H1 (cell line): ENCODE measurements at regions not wholly inside any gene's neighbourhood (a gene's known extent, or its start where the extent isn't known, plus 50 kb on each side); places are given as distances from the start of the nearest gene placed in this dataset.

Source experiments
- CTCF ChIA-PET: fragments of 300-600 bp; sonication (Branson Sonifier 250); formaldehyde crosslinking; loops from one replicate; lab custom pipeline; 2021; ENCODE audit not compliant: partially characterized antibody; lab: Charles Lee
- POLR2A ChIA-PET: fragments of 300-600 bp; sonication (Branson Sonifier 250); formaldehyde crosslinking; loops from one replicate; lab custom pipeline; 2021; ENCODE audit warnings: inconsistent platforms; ENCODE audit not compliant: partially characterized antibody; lab: Charles Lee
- DNase-seq, 2 experiments: peaks; one replicate each; pipeline versions ENCODE4 v3.0.0 to v3.0.0-alpha.2; 2010 to 2022; ENCODE audit warnings: low spot score in 2 of 2, low read depth in 1 of 2, mixed read lengths in 1 of 2
- FAIRE-seq: peaks from 2 replicates; lab custom pipeline; 2011; peaks lifted over from hg19 to GRCh38; lab: Jason Lieb, UNC
- H2AFZ ChIP-seq: 2 replicates; pipeline ENCODE4 v1.8.1; 2012; ENCODE audit warnings: low read length, inconsistent platforms
- H2AK5ac ChIP-seq: 2 replicates; pipeline ENCODE4 v1.6.1; 2013; ENCODE audit warnings: low read depth, low read length
- H2BK120ac ChIP-seq: replicated peaks from 2 replicates; pipeline ENCODE3; 2013; ENCODE audit warnings: low read depth, low read length, inconsistent platforms
- H2BK12ac ChIP-seq: 2 replicates; pipeline ENCODE4 v1.6.1; 2013; ENCODE audit warnings: low read depth, low read length
- H2BK15ac ChIP-seq: 2 replicates; pipeline ENCODE4 v1.6.1; 2013; ENCODE audit warnings: low read length
- H2BK20ac ChIP-seq: 2 replicates; pipeline ENCODE4 v1.6.1; 2013; ENCODE audit warnings: low read length
- H2BK5ac ChIP-seq: 2 replicates; pipeline ENCODE4 v1.6.1; 2013; ENCODE audit warnings: low read depth, low read length
- H3K14ac ChIP-seq: 2 replicates; pipeline ENCODE4 v1.6.1; 2013; ENCODE audit warnings: inconsistent platforms; ENCODE audit not compliant: insufficient read length
- H3K18ac ChIP-seq: 2 replicates; pipeline ENCODE4 v1.6.1; 2013; ENCODE audit warnings: low read length; ENCODE audit errors: extremely low read depth
- H3K23ac ChIP-seq: 2 replicates; pipeline ENCODE4 v1.6.1; 2013; ENCODE audit warnings: inconsistent platforms; ENCODE audit not compliant: insufficient read length
- H3K23me2 ChIP-seq: 2 replicates; pipeline ENCODE4 v1.6.1; 2013; ENCODE audit warnings: low read depth, low read length
- H3K27ac ChIP-seq: 2 replicates; pipeline ENCODE4 v1.6.1; 2011; ENCODE audit warnings: low read depth, low read length, inconsistent platforms
- H3K27me3 ChIP-seq, 4 experiments: replicated peaks in 1 of 4; 1 replicate in 1 of 4; 2 replicates in 3 of 4; pipeline versions ENCODE4 v1.6.1 to v1.8.1; 2011 to 2013; ENCODE audit warnings: low read length in 3 of 4, mild to moderate bottlenecking in 3 of 4, inconsistent platforms in 2 of 4, mixed read lengths in 2 of 4, moderate library complexity in 1 of 4; ENCODE audit not compliant: control insufficient read depth in 3 of 4, insufficient read depth in 3 of 4; ENCODE audit errors: extremely low read depth in 1 of 4
- H3K36me3 ChIP-seq, 4 experiments: 2 replicates each; pipeline versions ENCODE4 v1.6.1 to v1.8.1; 2011 to 2013; ENCODE audit warnings: mild to moderate bottlenecking in 4 of 4, low read length in 3 of 4, moderate library complexity in 2 of 4, control low read depth in 1 of 4, inconsistent platforms in 1 of 4; ENCODE audit not compliant: insufficient read depth in 4 of 4, control insufficient read depth in 2 of 4
- H3K4ac ChIP-seq: replicated peaks from 2 replicates; pipeline ENCODE3; 2013; ENCODE audit warnings: low read length, low read depth, mixed read lengths, inconsistent platforms; ENCODE audit not compliant: insufficient read length
- H3K4me1 ChIP-seq, 4 experiments: replicated peaks in 1 of 4; 1 replicate in 1 of 4; 2 replicates in 3 of 4; pipeline versions ENCODE4 v1.6.1 to v1.8.1; 2011 to 2013; ENCODE audit warnings: low read length in 3 of 4, inconsistent platforms in 2 of 4, mixed read lengths in 1 of 4; ENCODE audit not compliant: insufficient read depth in 4 of 4, control insufficient read depth in 3 of 4
- H3K4me2 ChIP-seq, 2 experiments: 2 replicates each; pipeline versions ENCODE4 v1.6.1 to v1.8.1; 2011 to 2013; ENCODE audit warnings: low read depth in 2 of 2, low read length in 2 of 2, control low read depth in 1 of 2, inconsistent platforms in 1 of 2, mild to moderate bottlenecking in 1 of 2; ENCODE audit not compliant: insufficient read depth in 1 of 2
- H3K4me3 ChIP-seq, 4 experiments: fragments of 200-600, 300-600 bp in 1 of 4; sonication (generic), shearing (Covaris generic), sonication (Bioruptor Twin) in 1 of 4; 2 replicates each; pipeline versions ENCODE4 v1.5.1 to v1.8.1; 2011 to 2016; ENCODE audit warnings: low read length in 4 of 4, low read depth in 3 of 4, control low read depth in 2 of 4, inconsistent platforms in 2 of 4, mild to moderate bottlenecking in 2 of 4, mixed read lengths in 1 of 4, moderate library complexity in 1 of 4; ENCODE audit not compliant: insufficient read depth in 2 of 4; ENCODE audit errors: extremely low read depth in 1 of 4
- H3K56ac ChIP-seq: replicated peaks from 2 replicates; pipeline ENCODE3; 2013; ENCODE audit warnings: low read depth, mild to moderate bottlenecking, mixed read lengths, low read length, inconsistent platforms; ENCODE audit not compliant: insufficient read length
- H3K79me1 ChIP-seq: 2 replicates; pipeline ENCODE4 v1.6.1; 2013; ENCODE audit warnings: low read depth, low read length, control low read depth
- H3K79me2 ChIP-seq, 2 experiments: 2 replicates each; pipeline versions ENCODE4 v1.6.1 to v1.8.1; 2012 to 2013; ENCODE audit warnings: low read length in 2 of 2, mild to moderate bottlenecking in 2 of 2, inconsistent platforms in 1 of 2; ENCODE audit not compliant: insufficient read depth in 2 of 2, control insufficient read depth in 1 of 2
- H3K9ac ChIP-seq, 4 experiments: replicated peaks in 1 of 4; 1 replicate in 1 of 4; 2 replicates in 3 of 4; pipeline versions ENCODE4 v1.6.1 to v1.8.1; 2011 to 2013; ENCODE audit warnings: low read depth in 3 of 4, low read length in 3 of 4, control low read depth in 2 of 4, mild to moderate bottlenecking in 2 of 4, moderate library complexity in 2 of 4, inconsistent platforms in 1 of 4; ENCODE audit errors: extremely low read depth in 1 of 4
- H3K9me3 ChIP-seq, 2 experiments: 2 replicates each; pipeline versions ENCODE4 v1.6.1 to v1.8.1; 2012 to 2013; ENCODE audit warnings: mild to moderate bottlenecking in 2 of 2, moderate library complexity in 2 of 2, control low read depth in 1 of 2, inconsistent platforms in 1 of 2, low read depth in 1 of 2, low read length in 1 of 2, mixed read lengths in 1 of 2; ENCODE audit not compliant: insufficient read depth in 2 of 2
- H4K20me1 ChIP-seq, 2 experiments: replicated peaks in 1 of 2; 2 replicates each; pipeline versions ENCODE3 to v1.8.1; 2011 to 2013; ENCODE audit warnings: inconsistent platforms in 2 of 2, low read length in 2 of 2, mild to moderate bottlenecking in 1 of 2; ENCODE audit not compliant: insufficient read depth in 2 of 2, control insufficient read depth in 1 of 2
- H4K5ac ChIP-seq: 2 replicates; pipeline ENCODE4 v1.6.1; 2013; ENCODE audit warnings: low read length, low read depth, mixed read lengths, inconsistent platforms; ENCODE audit not compliant: insufficient read length
- H4K8ac ChIP-seq: 2 replicates; pipeline ENCODE4 v1.8.0; 2013; ENCODE audit warnings: mild to moderate bottlenecking, moderate library complexity, low read length, inconsistent platforms; ENCODE audit not compliant: insufficient read depth; ENCODE audit errors: extremely low read depth
- H4K91ac ChIP-seq: replicated peaks from 2 replicates; pipeline ENCODE3; 2013; ENCODE audit warnings: low read length, mixed read lengths, inconsistent platforms; ENCODE audit not compliant: insufficient read length
- CHD2 ChIP-seq: IDR thresholded peaks from 2 replicates; pipeline ENCODE4 v1.6.1; 2012; ENCODE audit warnings: low read length, improper control_type of control experiment
- MAFK ChIP-seq: IDR thresholded peaks from 2 replicates; pipeline ENCODE4 v1.6.1; 2012; ENCODE audit warnings: low read depth, mild to moderate bottlenecking, improper control_type of control experiment, low read length
- RNF2 ChIP-seq: fragments of 200-900, 300-1000 bp; sonication (generic); IDR thresholded peaks from 2 replicates; pipeline ENCODE4 v1.7.1; 2016; ENCODE audit warnings: borderline replicate concordance, low read depth, mild to moderate bottlenecking, antibody characterized with exemption, low read length; ENCODE audit not compliant: poor library complexity, severe bottlenecking; ENCODE audit errors: missing control alignments
- SIX5 ChIP-seq: IDR thresholded peaks from 2 replicates; pipeline ENCODE4 v1.6.1; 2011; ENCODE audit warnings: mild to moderate bottlenecking, low read depth, low read length
- SUZ12 ChIP-seq: fragments of 200-600 bp; sonication (generic); IDR thresholded peaks from 2 replicates; pipeline ENCODE4 v1.6.1; 2012; ENCODE audit warnings: mild to moderate bottlenecking, inconsistent platforms, low read length, moderate library complexity, mixed read lengths
- TAF7 ChIP-seq: optimal IDR thresholded peaks from 2 replicates; pipeline ENCODE3; 2011; ENCODE audit warnings: low read depth, mild to moderate bottlenecking, inconsistent platforms, low read length, moderate library complexity, borderline replicate concordance
- WGBS, 2 experiments: shearing (Covaris generic) in 1 of 2; methylation state at CpG; one replicate each; pipeline versions ENCODE4 v1.1.6 to v1.1.7; 2013 to 2015; ENCODE audit warnings: low lambda C conversion rate in 2 of 2, mixed read lengths in 2 of 2, inconsistent platforms in 1 of 2, low coverage in 1 of 2, missing lambda C conversion rate in 1 of 2; ENCODE audit not compliant: insufficient replicate concordance in 2 of 2, insufficient coverage in 1 of 2, insufficient read length in 1 of 2; ENCODE audit errors: extremely low coverage in 1 of 2, missing lambda C conversion rate in 1 of 2; 5-methylcytosine and 5-hydroxymethylcytosine counted together
- TF ChIP-seq, protein P1 (sequence below): IDR thresholded peaks from 2 replicates; pipeline ENCODE4 v1.6.1; 2011; ENCODE audit warnings: low read length, improper control_type of control experiment

DNA sequence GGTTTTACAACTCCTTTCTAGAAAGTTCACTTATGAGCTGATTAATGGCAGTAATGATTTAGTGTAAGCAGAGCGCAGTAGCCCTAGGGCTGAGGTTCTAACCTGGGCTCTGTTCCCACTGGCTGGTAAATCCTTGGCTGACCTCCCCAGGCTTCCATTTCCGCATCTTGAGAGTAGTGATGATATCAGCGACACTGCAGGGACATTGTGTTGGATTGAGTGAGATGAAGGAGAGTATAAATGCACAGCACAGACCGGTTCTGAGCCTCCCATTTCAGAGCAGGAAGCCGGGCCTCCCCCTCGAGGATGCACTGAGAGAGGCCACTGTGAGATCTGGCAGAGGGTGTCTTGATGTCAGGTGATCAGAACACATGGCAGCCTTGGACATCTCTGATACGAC lies 477.2 kb upstream of the SULF2 start:
- ChIA-PET POLR2A (no interaction called here), CTCF (no interaction called here)
- H3K23ac ChIP-seq, result no peak overlapping the region
- no peaks in the 10 kb centered on the region for H3K79me1 ChIP-seq
- no peak overlapping the region for H3K4me3 ChIP-seq
- H3K4me1 ChIP-seq, result no peaks in the 10 kb centered on the region; a peak in 1 of 7 replicates
- H3K18ac ChIP-seq, result no peak overlapping the region
- H3K9me3 ChIP-seq, result 0 out of 4 replicates have a peak, but pooled peaks cover 0 to 2% of the 10 kb centered on the region in 2 experiments
- no peak overlapping the region for H2BK20ac ChIP-seq
- H3K79me2 ChIP-seq, result no peaks in the 10 kb centered on the region
- H3K4me2 ChIP-seq, result no peak overlapping the region
- no peak overlapping the region for H2BK12ac ChIP-seq
- H3K23me2 ChIP-seq, result no peaks in the 10 kb centered on the region
- DNase-seq, result no peak
- no peak overlapping the region for H2BK15ac ChIP-seq
- H2BK5ac ChIP-seq, result no peak overlapping the region
- no peak overlapping the region for H2AK5ac ChIP-seq
- H4K20me1 ChIP-seq, result no peaks in the 10 kb centered on the region
- no peak overlapping the region for H3K14ac ChIP-seq
- H3K27me3 ChIP-seq, result no peaks in the 10 kb centered on the region; a peak in 2 of 7 replicates
- H2BK120ac ChIP-seq, result no peak overlapping the region
- no peak for TF ChIP-seq CHD2
- TF ChIP-seq TAF7, result no peak
- no peak for TF ChIP-seq RNF2
- no peak for TF ChIP-seq MAFK
- TF ChIP-seq, protein P1, sequence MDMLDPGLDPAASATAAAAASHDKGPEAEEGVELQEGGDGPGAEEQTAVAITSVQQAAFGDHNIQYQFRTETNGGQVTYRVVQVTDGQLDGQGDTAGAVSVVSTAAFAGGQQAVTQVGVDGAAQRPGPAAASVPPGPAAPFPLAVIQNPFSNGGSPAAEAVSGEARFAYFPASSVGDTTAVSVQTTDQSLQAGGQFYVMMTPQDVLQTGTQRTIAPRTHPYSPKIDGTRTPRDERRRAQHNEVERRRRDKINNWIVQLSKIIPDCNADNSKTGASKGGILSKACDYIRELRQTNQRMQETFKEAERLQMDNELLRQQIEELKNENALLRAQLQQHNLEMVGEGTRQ, result no peak
- TF ChIP-seq SIX5, result no peak
- no peak for TF ChIP-seq SUZ12
- no peaks in the 10 kb centered on the region for H3K36me3 ChIP-seq
- no peak for FAIRE-seq
- no peak overlapping the region for H3K9ac ChIP-seq
- WGBS, 2 experiments, result 93% methylated on average over 7 of the region's 7 CpGs; no CpG with 5 or more reads in 1 of the 2 experiments
- no peak overlapping the region for H4K91ac ChIP-seq
- no peak overlapping the region for H4K8ac ChIP-seq
- H3K56ac ChIP-seq, result no peak overlapping the region
- no peak overlapping the region for H3K4ac ChIP-seq
- no peak overlapping the region for H2AFZ ChIP-seq
- no peak overlapping the region for H4K5ac ChIP-seq
- no peak overlapping the region for H3K27ac ChIP-seq
